ENCODE measurements at regions not wholly inside any gene's neighbourhood (a gene's known extent, or its start where the extent isn't known, plus 50 kb on each side); places are given as distances from the start of the nearest gene placed in this dataset.

GRCh38 chr2:190807886-190808285 is 72.7 kb upstream of the GLS start:
- DNase-seq (no peak), ATAC-seq (no peak)
- TF ChIP-seq CTCF (IDR thresholded peaks at IDR 0.05): no peak
- H3K27me3 ChIP-seq: no peaks in the 10 kb centered on the region
- no peak overlapping the region for H3K27ac ChIP-seq
- intact Hi-C loops (cut with DNase I): no loop called here
- H3K36me3 ChIP-seq: no peaks in the 10 kb centered on the region
- peaks cover 3% of the 10 kb centered on the region for H3K4me1 ChIP-seq
- no peaks in the 10 kb centered on the region for H3K9me3 ChIP-seq
- H3K4me3 ChIP-seq: no peak overlapping the region

DNA sequence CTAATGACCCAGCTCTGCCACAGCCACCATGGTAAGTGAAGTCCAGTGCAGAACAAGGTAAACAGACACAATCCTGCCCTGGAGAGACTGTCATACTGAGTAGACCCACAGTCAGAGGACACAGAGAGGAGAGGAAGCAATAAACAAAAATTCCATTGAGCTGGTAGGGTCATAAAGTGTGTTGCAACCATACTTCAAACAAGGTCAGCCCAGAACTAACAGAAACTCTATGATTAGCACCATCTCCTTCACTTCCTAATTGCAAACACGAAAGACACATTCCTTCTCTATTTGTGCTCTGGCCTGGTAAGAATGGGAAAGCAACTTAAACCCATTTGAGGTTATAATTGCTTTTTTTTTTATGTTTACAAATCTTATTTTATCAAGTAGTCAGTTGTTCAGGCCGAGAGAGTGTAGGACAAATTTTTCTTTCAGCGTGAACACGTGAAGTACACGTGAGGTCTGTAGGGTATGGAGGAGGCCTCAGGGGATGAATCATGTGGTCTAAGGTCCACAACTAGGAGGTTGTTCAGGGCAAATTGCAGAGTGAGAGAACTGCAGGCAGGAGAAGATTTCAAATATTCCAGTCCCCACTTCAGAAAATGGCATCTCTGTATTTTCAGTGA is 71.4 kb upstream of the GLS start:
- Histone ChIP-seq H3K9me3 (no peaks in the 10 kb centered on the region), H3K27ac (peak overlapping the region; percentile 31), H3K27me3 (no peaks in the 10 kb centered on the region), H3K4me1 (peaks cover 3% of the 10 kb centered on the region), H3K4me3 (no peak overlapping the region), H3K36me3 (no peaks in the 10 kb centered on the region)
- ATAC-seq (peak; percentile 70), DNase-seq (no peak)
- TF ChIP-seq CTCF (IDR thresholded peaks at IDR 0.05): no peak
- intact Hi-C loops (cut with DNase I): no loop called here

- DNase-seq (no peak), ATAC-seq (no peak)
- Histone ChIP-seq H3K27me3 (no peaks in the 10 kb centered on the region), H3K36me3 (no peaks in the 10 kb centered on the region), H3K4me3 (peak overlapping the region; percentile 25), H3K27ac (peak overlapping the region; percentile 31), H3K9me3 (no peaks in the 10 kb centered on the region), H3K4me1 (peaks cover 3% of the 10 kb centered on the region)
- TF ChIP-seq CTCF (IDR thresholded peaks at IDR 0.05): no peak
- intact Hi-C loops (cut with DNase I): no loop called here
Measured at GRCh38 chr2:190809876-190810525, 70.6 kb upstream of the GLS start.

- Histone ChIP-seq H3K4me1 (peaks cover 3% of the 10 kb centered on the region), H3K27ac (peak overlapping the region; percentile 27), H3K4me3 (peak overlapping the region; percentile 25), H3K27me3 (no peaks in the 10 kb centered on the region), H3K36me3 (no peaks in the 10 kb centered on the region), H3K9me3 (no peaks in the 10 kb centered on the region)
- intact Hi-C loops (cut with DNase I): no loop called here
- TF ChIP-seq CTCF (IDR thresholded peaks at IDR 0.05): no peak
- DNase-seq: no peak
- no peak for ATAC-seq
Measured at GRCh38 chr2:190810981-190811587, 69.5 kb upstream of the GLS start.

DNA sequence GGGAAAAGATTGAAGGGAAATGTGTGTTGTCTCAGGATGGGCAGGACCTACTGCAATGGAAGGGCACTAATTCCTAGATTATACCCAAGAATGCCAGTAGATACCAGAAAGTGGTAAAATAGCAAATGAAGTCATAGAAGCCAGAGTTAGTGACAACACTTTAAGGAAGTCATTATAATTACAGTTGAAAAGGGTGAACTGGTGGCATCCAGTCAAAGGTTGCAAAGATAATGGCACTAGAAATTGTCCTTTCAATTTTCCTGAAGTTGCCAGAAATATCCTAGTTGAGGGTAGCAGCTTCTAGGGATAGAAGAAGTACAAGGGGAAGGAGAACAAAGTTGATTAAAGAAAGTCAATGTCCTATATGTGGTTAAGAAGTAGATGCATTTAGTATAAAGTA is 68.8 kb upstream of the GLS start:
- Histone ChIP-seq H3K4me1 (peaks cover 3% of the 10 kb centered on the region), H3K36me3 (no peaks in the 10 kb centered on the region), H3K4me3 (peak overlapping the region; percentile 25), H3K27ac (no peak overlapping the region), H3K9me3 (no peaks in the 10 kb centered on the region), H3K27me3 (no peaks in the 10 kb centered on the region)
- no peak for ATAC-seq
- DNase-seq: no peak
- no peak for TF ChIP-seq CTCF (IDR thresholded peaks at IDR 0.05)
- intact Hi-C loops (cut with DNase I): no loop called here
